ENCODE measurements at regions not wholly inside any gene's neighbourhood (a gene's known extent, or its start where the extent isn't known, plus 50 kb on each side); places are given as distances from the start of the nearest gene placed in this dataset.

DNA sequence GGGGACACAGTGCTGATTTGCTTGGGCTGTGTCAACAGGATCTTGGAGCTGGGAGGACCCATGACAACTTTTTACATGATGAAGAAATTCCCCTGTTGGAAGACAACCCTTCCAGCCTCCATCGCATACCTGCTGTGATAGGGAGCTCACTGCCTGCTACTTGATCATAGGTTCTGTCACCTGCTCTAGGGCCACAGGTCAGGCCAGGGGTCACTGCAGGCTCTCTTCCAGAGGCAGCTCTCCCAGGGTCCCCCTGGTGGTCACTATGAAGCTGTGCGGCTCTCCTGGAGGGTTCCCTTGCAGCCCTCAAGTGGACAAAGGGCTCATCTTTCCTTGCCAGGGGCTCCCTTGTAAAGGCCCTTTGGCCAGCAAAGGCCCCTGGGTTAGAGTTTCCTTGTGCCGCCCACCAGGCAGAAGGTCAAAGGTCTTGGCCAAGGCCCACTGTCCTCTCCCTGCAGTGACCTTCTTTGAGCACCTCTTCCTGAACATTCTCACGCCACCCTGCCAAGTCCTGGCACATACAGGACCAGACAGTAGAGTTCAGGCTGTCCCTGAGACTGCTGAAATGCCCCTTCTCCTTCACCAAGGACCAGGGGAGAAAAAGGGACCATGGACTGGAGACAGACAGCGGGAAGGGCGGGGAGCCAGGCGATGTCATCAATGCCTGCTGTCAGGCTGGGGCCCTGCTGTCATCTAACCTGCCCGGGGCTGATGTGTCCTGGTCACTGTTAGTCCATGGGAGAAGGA, 345.1 kb downstream of the DYSF start:
- no peak for DNase-seq (ENCODE audit: low read depth in 1 of 2, low spot score in 1 of 2)

DNA sequence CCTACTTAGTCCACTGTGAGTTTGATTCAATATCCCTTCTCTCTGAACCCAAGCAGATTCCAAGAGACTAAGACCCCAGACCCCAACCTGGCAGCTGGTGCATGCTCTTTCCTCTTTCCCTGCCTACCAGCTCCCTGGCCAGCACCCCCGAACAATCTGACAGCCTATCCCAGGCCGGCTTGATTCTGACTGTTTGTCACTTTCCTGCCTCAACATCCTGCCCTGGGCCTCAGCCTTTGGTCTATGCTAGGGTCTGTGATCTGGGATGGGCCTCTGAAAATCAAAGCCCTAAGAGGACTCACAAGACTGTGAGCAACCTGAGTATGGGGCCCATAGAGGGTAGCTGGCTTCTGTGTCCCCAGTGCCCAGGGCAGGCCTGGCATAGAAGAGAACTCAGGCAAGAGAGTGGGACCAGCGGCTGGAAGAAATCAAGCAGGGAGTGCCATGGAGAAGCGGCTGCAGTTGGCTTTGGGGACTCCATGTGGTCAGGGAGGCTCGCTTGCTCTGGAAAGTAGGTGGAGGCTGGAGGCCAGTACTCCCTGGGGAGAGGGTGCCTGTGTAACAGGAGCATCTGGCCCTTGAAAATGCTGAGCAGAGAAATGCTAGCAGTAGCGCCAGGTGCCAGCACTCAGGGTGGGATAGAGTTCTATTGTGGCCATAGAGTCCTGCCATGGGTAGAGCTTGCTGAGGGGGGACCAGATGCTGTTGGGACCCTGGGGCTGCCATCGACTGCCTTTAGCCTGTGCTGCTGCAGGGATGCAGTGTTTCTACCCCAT, 343.9 kb downstream of the DYSF start:
- DNase-seq (ENCODE audit: low read depth in 1 of 2, low spot score in 1 of 2), result no peak

DNA sequence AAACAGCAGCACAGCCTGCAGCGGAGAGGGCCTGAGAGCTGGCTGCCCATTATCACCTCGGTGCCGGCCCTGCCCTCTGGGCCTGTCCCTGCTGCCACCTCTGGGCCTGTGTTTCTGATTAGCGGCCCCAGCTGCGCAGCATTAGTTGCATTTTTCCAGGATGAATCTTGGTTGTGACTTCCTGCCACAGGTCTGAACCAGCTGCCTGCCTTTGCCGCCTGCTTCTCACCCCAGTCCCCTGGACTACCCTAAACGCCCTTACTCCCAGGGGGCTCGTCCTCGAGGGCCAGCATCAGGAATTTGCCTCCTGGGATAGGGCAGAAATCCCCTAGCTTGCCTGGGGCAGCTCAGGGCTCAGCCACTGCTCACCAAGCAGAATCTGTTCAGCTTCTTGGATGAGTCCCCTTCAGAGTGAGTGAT, 342.8 kb downstream of the DYSF start:
- no peak for DNase-seq (ENCODE audit: low read depth in 1 of 2, low spot score in 1 of 2)

DNA sequence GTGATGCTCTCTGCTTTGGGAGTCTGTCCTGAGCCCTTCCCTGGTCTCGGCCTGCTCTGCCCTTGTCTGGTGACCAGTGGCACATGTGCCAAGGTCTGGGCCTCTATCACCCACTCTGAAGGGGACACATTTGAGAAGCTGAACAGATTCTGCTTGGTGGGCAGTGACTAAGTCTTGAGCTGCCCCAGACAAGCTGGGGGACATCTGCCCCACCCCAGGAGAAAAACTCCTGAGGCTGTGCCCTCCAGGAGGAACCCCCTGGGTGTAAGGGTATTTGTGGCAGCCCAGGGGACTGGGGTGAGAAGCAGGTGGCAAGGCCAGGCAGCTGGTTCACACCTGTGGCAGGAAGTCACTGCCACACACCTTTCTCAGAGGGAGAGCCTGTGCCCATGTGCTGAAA, 342.1 kb downstream of the DYSF start:
- no peak for DNase-seq (ENCODE audit: low read depth in 1 of 2, low spot score in 1 of 2)

DNA sequence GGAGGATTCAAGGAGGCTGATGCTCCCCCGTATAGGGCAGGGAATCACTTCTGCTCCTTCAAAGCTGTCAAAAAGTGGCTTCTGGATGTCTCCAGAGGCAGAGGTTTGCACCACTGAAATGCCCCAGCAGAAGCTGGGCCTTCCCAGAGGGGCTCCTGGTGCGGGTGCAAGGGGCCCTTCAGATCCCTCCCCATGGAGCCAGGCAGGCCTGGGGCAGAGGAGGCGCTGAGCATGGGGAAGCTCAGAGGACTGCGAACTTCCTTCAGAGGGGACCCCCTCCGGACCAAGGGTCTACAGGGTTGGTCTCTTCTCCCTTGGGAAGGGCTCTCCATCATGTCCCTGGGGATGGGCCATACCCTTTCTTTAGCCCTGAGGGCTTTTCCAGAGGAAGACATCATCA, 341.2 kb downstream of the DYSF start:
- no peak for DNase-seq (ENCODE audit: low read depth in 1 of 2, low spot score in 1 of 2)

DNA sequence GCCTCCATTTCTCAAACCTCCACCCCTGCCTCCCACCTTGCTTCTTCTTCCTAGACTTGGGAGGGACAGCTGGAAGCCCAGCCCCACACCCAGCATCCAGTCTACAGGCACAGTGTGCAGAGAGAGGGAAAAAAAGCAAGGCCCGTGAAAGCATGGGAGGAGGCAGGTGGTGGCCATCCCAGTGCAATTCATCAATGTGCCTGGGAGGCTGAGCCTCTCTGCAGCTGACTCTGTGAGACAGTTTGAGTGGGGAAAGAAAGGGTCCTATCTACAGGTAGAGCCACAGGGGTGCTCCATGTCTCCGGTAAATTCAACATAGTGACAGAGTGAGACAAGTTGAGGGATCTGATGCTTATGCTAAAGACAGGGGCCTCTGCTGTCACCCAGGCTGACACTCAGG, 340.6 kb downstream of the DYSF start:
- DNase-seq (ENCODE audit: low read depth in 1 of 2, low spot score in 1 of 2), result no peak

DNA sequence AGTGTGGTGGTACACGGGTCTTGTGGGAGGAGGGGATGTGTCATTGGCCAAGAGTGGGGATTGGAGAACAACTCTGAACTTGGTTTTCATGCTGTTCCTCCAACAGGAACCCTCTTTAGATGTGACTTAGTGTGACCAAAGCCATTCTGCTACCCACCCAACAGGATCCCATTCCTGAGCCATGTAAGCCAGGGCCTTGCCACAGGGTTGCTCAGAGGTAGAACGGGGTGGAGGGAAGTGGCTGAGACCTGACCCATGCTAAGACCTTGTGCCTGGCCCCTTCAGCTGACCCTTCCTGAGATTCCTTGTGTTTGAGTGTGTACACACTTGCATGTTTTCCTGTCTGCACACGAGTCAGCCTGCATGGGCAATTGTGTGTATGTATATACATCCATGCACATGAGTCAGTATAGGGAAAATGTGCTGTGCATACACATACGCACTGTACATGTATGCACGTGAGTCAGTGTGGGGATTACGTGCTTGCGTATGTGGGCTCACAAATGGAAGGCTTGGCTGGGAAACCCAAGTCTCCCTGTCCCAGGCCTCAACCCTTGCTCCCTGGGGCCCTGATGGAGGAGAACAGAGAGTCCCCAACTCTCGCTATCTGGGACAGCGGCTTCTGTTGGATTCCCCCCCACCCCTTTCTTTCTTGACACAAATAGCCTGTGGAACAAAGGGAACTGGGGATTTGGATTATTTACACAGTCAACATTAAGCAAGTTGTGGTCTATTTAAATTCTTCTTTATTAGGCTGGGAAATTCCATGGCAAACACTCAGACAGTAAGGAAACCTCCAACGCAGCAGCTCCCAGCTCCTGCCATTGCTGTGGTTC, 339.8 kb downstream of the DYSF start:
- no peak for DNase-seq (ENCODE audit: low read depth in 1 of 2, low spot score in 1 of 2)

DNA sequence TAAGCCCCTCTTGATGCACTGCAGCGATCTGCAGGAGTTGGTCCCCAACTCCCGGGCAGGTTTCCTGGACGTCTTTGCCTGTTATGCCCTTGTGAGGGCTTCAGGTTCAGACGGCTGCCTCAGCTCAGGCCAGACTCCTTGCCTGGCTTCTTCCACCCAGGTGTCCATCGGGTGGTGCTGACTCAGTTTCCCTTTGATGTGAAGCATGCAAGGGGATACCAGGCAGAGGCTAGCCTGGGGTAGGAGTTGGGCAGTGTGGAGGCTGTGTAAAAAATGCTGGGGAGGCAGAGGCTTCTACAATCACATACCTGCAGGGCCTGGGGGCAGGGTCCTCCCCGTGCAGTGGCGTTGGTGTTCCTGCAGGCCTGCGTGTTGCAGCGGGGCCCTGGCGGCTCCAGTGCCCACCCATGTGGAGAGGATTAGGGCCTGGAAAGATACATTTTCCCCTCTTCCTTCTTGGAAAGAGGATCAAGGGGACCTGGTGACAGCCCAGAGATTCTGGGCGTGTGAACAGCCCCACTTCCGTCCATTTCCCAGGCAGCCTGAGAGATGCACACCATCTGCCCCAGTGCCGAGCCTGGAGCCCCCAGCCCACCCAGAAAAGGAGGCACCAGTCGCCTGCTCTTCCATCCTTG, 338.3 kb downstream of the DYSF start:
- no peak for DNase-seq (ENCODE audit: low read depth in 1 of 2, low spot score in 1 of 2)

DNA sequence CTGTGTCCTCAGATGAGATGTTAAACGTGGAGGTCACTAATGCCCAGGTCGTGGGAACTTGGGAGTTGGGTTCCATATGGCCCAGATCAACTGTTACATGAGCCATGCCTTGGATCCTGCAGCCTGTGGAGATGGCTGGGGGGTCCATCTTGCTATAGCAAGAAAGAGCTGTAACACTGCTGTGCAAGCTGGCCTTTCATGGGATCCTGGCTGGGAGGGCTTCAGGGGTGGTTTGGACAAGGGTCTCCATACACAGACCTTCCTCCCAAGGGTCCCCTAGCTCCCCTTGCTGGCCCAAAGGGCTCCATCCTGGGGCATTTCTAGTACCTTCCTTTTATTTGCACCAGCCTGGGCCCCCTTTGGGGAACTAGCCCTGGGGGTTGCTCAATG, 337.7 kb downstream of the DYSF start:
- no peak for DNase-seq (ENCODE audit: low read depth in 1 of 2, low spot score in 1 of 2)

DNA sequence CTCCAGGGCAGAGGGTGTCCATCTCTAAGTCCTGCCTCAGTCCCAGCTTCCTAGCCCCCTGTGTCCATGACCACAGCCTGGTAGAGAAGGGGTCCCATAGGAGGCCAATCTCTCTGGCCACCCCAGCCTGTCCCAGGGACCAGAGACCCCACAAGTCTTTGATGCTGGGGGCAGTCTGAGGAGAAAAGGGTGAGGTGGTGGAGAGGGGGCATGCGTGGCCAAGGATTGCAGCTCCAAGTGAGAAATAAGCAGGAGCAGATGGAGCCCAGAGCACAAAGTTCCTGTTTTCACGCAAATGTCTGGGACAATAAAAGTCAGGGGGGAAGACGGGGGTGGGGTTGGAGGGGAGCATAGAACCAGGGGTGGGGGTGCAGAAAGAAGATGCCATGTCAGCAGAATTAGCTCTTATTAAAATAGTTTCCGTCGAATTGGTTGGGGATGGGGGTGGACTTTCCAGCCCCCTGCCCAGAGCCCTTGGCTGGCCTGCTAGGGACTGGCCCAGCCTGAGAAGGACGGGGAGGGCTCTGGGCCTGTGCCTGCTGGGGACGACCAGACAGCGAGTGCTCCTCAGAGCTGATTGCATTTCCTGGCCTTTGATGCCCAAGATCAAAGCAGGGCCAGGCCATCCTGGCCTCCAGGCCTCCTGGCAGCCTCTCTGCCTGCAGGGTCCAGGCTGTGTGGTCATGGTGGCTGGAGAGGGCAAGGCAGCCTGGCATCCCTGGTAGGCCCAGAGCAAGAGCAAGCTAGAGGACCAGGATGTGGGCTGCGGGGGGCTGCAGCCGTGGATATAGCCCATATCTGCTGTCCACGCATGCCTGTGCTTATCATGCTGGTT, 337.1 kb downstream of the DYSF start:
- DNase-seq (ENCODE audit: low read depth in 1 of 2, low spot score in 1 of 2), result no peak

DNA sequence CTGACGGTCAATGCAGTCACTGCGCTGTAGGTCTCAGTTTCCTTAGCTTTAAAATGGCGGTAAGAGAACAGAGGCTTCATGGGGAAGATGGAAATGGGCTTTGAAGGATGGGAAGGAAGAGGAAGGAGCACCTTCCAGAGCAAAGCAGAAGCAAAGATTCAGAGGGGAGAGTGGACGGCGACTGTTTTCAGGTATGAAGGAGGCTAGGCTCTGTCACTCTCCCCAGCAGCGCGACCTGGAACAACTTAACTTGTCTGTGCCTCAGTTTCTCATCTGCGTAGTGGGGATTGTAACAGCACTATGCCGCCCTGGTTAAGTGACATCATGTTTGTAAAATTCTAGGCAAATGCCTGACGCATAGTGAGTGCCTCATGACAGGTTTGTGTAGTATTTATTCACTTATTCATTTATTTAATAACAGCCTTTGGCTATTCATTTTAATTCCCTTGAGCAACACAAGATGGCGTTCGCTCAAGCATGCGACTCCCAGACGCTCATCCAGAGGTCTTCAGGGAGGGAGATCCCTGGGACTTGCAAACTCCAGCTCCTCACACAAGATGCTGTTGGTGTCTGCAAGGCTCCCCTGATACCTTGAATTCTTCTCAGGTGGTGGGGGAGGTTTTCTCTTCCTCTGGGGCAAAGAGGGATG, 336.3 kb downstream of the DYSF start:
- DNase-seq (ENCODE audit: low read depth in 1 of 2, low spot score in 1 of 2), result no peak

DNA sequence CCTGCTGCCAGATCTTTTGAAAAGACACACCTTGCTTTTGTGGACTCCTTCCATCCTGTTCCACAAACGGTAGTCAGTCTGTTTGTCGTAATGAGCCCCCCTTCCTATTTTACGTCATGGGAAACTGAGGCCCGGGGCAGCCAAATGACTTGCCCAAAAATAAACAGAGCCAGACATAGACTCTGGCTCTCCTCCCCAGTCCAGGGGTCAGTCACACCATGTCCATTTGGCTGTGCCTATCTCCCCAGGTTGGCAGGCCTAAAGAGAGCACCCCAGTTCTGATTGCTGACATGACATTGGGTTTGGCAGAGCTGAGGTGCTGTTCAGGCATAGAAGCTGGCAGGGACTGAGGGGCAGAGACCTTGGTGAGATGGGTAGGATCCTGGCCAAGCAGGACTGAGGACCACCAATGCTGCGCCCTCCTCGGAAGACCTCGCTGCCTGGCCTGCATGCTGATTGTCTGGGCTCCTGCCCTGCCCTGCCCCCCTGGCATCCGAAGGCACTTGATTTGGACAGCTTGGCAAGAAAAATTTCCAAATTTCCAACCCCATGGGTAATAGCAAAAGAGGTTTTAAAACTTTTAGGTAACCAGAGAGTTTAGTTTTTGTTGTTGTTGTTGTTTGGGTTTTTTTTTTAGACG, 335.4 kb downstream of the DYSF start:
- DNase-seq (ENCODE audit: low read depth in 1 of 2, low spot score in 1 of 2), result no peak

DNA sequence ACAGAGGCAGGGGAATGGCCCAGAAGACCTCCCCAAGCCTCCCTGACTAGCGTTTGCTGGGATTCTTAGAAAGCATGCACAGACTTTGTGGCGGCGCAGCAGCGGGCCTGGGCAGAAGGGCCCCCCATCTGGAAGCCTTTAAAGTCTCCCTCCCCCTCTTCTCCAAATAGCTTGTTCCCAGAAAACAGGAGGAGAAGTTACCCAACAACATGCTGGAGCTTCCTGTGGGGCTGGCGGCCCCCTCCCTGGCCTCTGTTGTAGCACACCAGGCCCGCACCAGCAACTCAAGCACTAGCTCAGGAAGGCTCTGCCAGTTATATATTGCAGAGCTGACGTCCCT, 334.8 kb downstream of the DYSF start:
- DNase-seq (ENCODE audit: low read depth in 1 of 2, low spot score in 1 of 2), result no peak

DNA sequence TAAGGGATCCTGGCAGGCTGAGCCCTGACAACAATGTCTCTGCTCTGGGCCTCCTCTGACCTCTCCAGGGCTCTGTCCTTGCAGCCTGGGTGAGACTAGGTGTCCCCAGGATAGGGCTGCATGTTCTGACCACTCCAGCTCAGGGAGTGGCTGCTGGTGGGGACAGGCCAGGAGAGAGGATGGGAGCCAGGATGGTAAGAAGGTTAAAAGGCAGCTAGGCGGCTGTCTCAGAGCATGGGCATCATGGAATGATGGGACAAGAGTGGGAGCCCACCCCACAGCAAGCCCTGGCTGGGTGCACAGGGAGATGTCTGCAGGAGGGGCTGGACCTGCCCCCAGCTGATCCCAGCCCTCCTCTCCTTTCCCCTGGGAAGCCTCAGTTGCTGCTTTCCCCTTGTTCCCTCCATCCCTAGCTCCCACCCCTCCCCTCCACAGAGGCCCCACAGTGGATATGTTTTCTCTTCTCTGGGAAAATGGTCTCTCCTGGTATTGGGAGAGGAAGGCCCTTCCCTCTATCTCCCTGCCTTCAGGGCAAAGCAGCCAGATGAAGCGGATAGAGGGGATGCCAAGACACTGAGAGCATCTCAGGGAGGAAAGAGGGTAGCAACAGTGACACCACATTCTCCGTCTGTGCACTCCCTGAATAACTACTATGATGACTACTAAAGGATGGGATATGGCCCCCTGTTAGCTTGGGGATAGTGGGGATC, 334.3 kb downstream of the DYSF start:
- no peak for DNase-seq (ENCODE audit: low read depth in 1 of 2, low spot score in 1 of 2)

DNA sequence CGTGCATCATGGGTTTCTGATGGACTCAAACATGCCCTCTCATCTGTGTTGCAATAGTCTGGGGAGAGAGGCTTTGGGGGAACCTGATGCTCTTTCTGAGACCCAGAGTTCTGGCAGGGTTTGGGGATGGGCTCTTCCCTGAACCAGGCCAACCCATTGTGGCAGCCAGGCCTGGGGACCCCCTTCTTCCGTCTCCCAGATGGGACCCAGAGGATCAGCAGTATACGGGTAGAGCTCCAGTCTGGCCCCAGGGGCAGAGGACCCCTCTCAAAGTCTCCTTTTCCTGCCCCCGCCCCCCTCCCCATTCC, 333.7 kb downstream of the DYSF start:
- no peak for DNase-seq (ENCODE audit: low read depth in 1 of 2, low spot score in 1 of 2)

DNA sequence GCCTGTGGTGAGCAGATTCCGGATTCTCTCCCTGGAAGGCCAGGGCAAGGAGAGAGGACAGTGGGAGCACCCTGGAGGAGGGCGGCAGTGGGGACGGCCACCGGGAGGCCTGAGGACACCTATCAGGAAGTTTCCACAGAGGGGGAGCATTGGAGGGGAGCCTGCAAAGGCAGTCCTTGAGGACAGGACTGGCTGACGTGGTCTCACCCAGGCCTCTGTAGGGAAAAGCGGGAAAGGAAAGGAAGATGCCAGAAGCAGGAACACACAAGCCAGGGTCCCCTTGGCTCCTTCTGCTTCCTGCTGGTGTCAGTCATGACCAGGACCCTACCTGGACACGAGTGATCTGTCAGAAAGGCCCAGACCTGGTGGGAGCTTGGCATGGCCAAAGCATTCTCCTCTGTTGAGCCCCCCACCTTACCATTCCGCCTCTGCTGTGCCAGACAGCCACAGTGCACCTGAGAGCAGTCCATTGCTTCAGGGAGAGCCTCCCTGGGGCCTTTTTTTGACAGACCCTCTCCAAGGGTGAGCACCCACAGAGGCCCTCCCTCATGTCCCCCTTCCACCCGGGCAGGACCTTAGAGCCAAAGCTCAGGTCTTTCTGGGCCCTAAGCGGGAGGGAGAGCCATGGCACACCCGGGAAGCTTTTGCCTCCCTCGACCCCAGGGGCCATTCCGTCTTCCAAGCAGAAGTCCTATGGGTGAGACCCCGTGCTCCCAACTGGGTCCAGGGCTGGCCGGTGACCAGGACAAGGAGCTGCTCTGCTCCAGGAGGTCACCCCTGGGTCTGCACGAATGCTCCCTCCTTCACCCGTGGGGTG, 333.1 kb downstream of the DYSF start:
- DNase-seq (ENCODE audit: low read depth in 1 of 2, low spot score in 1 of 2), result no peak

DNA sequence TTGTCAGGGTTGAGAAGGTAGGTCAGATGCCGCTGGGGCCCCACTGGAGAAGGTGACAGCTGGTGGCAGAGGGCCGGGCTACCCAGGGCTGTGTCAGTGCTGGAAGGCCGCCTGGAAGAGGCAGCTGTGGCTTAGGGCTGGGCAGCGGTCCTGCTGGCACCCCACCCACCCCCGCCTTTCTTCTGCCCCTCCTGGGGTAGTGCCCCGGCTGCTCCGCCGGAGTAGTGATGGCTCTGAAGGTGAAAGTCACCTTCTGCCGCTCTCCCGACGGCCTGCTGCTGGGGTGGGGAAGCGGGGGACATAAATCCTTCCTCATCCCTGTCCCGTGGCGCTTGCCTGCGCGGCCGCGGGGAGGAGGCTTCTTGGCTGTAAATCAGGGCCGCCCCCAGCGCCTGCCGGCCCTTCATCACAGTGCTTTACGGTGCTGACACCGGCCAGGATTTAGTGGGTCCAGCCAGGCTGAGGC, 332.2 kb downstream of the DYSF start:
- DNase-seq (ENCODE audit: low read depth in 1 of 2, low spot score in 1 of 2), result no peak
